H9 (cell line): ENCODE measurements at regions not wholly inside any gene's neighbourhood (a gene's known extent, or its start where the extent isn't known, plus 50 kb on each side); places are given as distances from the start of the nearest gene placed in this dataset.

Experiments used
- DNase-seq: peaks from one replicate; pipeline ENCODE4 v3.0.0-alpha.2; 2017
- H2AFZ ChIP-seq: one replicate; pipeline ENCODE4 v1.6.1; 2013; ENCODE audit warnings: mild to moderate bottlenecking, low read length, control low read depth, moderate library complexity
- H2AK5ac ChIP-seq: 2 replicates; pipeline ENCODE4 v1.6.1; 2013; ENCODE audit warnings: low read length, control low read depth, mixed read lengths; ENCODE audit not compliant: insufficient read length
- H2BK120ac ChIP-seq: one replicate; pipeline ENCODE4 v1.6.1; 2013; ENCODE audit warnings: low read depth, mild to moderate bottlenecking, low read length, control low read depth, inconsistent platforms; ENCODE audit not compliant: poor library complexity, severe bottlenecking
- H2BK12ac ChIP-seq: 2 replicates; pipeline ENCODE4 v1.6.1; 2013; ENCODE audit warnings: low read length, control low read depth, mixed read lengths, low read depth; ENCODE audit not compliant: insufficient read length
- H2BK15ac ChIP-seq: 2 replicates; pipeline ENCODE4 v1.6.1; 2013; ENCODE audit warnings: low read depth, low read length, control low read depth
- H2BK20ac ChIP-seq: one replicate; pipeline ENCODE4 v1.6.1; 2013; ENCODE audit warnings: low read depth, mild to moderate bottlenecking, low read length, control low read depth, inconsistent platforms; ENCODE audit not compliant: poor library complexity, severe bottlenecking
- H2BK5ac ChIP-seq: 2 replicates; pipeline ENCODE4 v1.6.1; 2013; ENCODE audit warnings: low read length, control low read depth, mixed read lengths; ENCODE audit not compliant: insufficient read length
- H3K14ac ChIP-seq: 2 replicates; pipeline ENCODE4 v1.6.1; 2013; ENCODE audit warnings: low read length, control low read depth; ENCODE audit not compliant: insufficient read depth
- H3K18ac ChIP-seq: 2 replicates; pipeline ENCODE4 v1.6.1; 2013; ENCODE audit warnings: low read depth, mild to moderate bottlenecking, mixed read lengths, low read length, control low read depth; ENCODE audit not compliant: insufficient read length
- H3K23ac ChIP-seq: 2 replicates; pipeline ENCODE4 v1.6.1; 2013; ENCODE audit warnings: low read length, control low read depth, mixed read lengths, low read depth; ENCODE audit not compliant: insufficient read length
- H3K23me2 ChIP-seq: 2 replicates; pipeline ENCODE4 v1.6.1; 2013; ENCODE audit warnings: low read depth, mild to moderate bottlenecking, mixed read lengths, low read length, control low read depth; ENCODE audit not compliant: insufficient read length, poor library complexity, severe bottlenecking
- H3K27ac ChIP-seq: 2 replicates; pipeline ENCODE4 v1.5.1; 2013; ENCODE audit warnings: low read length, control low read depth, mixed read lengths, low read depth; ENCODE audit not compliant: insufficient read length
- H3K27me3 ChIP-seq: 2 replicates; pipeline ENCODE4 v1.6.1; 2013; ENCODE audit warnings: low read length, control low read depth, inconsistent platforms; ENCODE audit not compliant: insufficient read depth
- H3K4ac ChIP-seq: 2 replicates; pipeline ENCODE4 v1.6.1; 2013; ENCODE audit warnings: low read depth, mild to moderate bottlenecking, control low read depth, inconsistent platforms, low read length, moderate library complexity
- H3K4me1 ChIP-seq: 2 replicates; pipeline ENCODE4 v1.6.1; 2013; ENCODE audit warnings: low read length, control low read depth, inconsistent platforms; ENCODE audit not compliant: insufficient read depth
- H3K4me2 ChIP-seq: 2 replicates; pipeline ENCODE4 v1.6.1; 2013; ENCODE audit warnings: low read length, control low read depth, mixed read lengths; ENCODE audit not compliant: insufficient read length, insufficient read depth
- H3K56ac ChIP-seq: 2 replicates; pipeline ENCODE4 v1.6.1; 2013; ENCODE audit warnings: low read depth, mild to moderate bottlenecking, mixed read lengths, low read length, control low read depth; ENCODE audit not compliant: insufficient read length
- H3K79me1 ChIP-seq: 2 replicates; pipeline ENCODE4 v1.6.1; 2013; ENCODE audit warnings: low read depth, mild to moderate bottlenecking, moderate library complexity, low read length, control low read depth, inconsistent platforms; ENCODE audit not compliant: insufficient read depth, poor library complexity, severe bottlenecking
- H3K79me2 ChIP-seq: 2 replicates; pipeline ENCODE4 v1.6.1; 2013; ENCODE audit warnings: low read length, control low read depth, inconsistent platforms; ENCODE audit not compliant: insufficient read depth
- H3K9ac ChIP-seq: 2 replicates; pipeline ENCODE4 v1.6.1; 2013; ENCODE audit warnings: low read length, control low read depth, mixed read lengths; ENCODE audit not compliant: insufficient read length; ENCODE audit errors: extremely low read depth
- H3K9me3 ChIP-seq: one replicate; pipeline ENCODE4 v1.6.1; 2013; ENCODE audit warnings: low read depth, low read length, inconsistent platforms; ENCODE audit not compliant: control insufficient read depth
- H3T11ph ChIP-seq: one replicate; pipeline ENCODE4 v1.6.1; 2013; ENCODE audit warnings: mild to moderate bottlenecking, low read length, control low read depth, inconsistent platforms
- H4K20me1 ChIP-seq: one replicate; pipeline ENCODE4 v1.6.1; 2013; ENCODE audit not compliant: control insufficient read depth, insufficient read length, insufficient read depth
- H4K5ac ChIP-seq: 2 replicates; pipeline ENCODE4 v1.6.1; 2013; ENCODE audit warnings: low read depth, mild to moderate bottlenecking, mixed read lengths, low read length, control low read depth; ENCODE audit not compliant: insufficient read length
- H4K8ac ChIP-seq: replicated peaks from 2 replicates; pipeline ENCODE4 v1.6.1; 2013; ENCODE audit warnings: low read length, control low read depth, mixed read lengths, low read depth; ENCODE audit not compliant: insufficient read length
- H4K91ac ChIP-seq: 2 replicates; pipeline ENCODE4 v1.6.1; 2013; ENCODE audit warnings: low read depth, mild to moderate bottlenecking, moderate library complexity, mixed read lengths, low read length, control low read depth; ENCODE audit not compliant: insufficient read length
- H3K27ac Mint-ChIP-seq, 3 experiments: 2 replicates in 2 of 3; 3 replicates in 1 of 3; pipeline ENCODE4 v1.8.0; 2020 to 2021; ENCODE audit warnings: mixed read lengths in 3 of 3, mild to moderate bottlenecking in 1 of 3, moderate library complexity in 1 of 3
- H3K27me3 Mint-ChIP-seq: 2 replicates; pipeline ENCODE4 v1.8.0; 2021; ENCODE audit warnings: low read depth, mild to moderate bottlenecking, moderate library complexity, mixed read lengths
- H3K36me3 Mint-ChIP-seq, 3 experiments: 2 replicates in 2 of 3; 3 replicates in 1 of 3; pipeline ENCODE4 v1.8.0; 2020 to 2021; ENCODE audit warnings: low read depth in 3 of 3, mixed read lengths in 3 of 3; ENCODE audit not compliant: insufficient read depth in 1 of 3
- H3K4me1 Mint-ChIP-seq, 2 experiments: 2 replicates each; pipeline ENCODE4 v1.8.0; 2020; ENCODE audit warnings: mixed read lengths in 2 of 2
- H3K4me3 Mint-ChIP-seq, 2 experiments: 2 replicates in 1 of 2; 3 replicates in 1 of 2; pipeline ENCODE4 v1.8.0; 2020 to 2021; ENCODE audit warnings: mild to moderate bottlenecking in 2 of 2, mixed read lengths in 2 of 2, moderate library complexity in 1 of 2
- H3K9me3 Mint-ChIP-seq, 2 experiments: 2 replicates in 1 of 2; 3 replicates in 1 of 2; pipeline ENCODE4 v1.8.0; 2020; ENCODE audit warnings: mild to moderate bottlenecking in 2 of 2, mixed read lengths in 2 of 2, moderate library complexity in 1 of 2
- WGBS: extraction: QIAGEN DNeasy Blood & Tissue Kit; methylation state at CpG from one replicate; pipeline ENCODE4 v1.1.7; 2013; ENCODE audit warnings: missing lambda C conversion rate, low lambda C conversion rate, mixed read lengths; ENCODE audit not compliant: insufficient read length; ENCODE audit errors: extremely low coverage; 5-methylcytosine and 5-hydroxymethylcytosine counted together
- TF ChIP-seq, protein P1 (sequence below): fragments of 200-600 bp; sonication (generic); conservative IDR thresholded peaks from 3 replicates; pipeline ENCODE4 v1.8.0; 2021; ENCODE audit warnings: antibody characterized with exemption, mild to moderate bottlenecking

DNA sequence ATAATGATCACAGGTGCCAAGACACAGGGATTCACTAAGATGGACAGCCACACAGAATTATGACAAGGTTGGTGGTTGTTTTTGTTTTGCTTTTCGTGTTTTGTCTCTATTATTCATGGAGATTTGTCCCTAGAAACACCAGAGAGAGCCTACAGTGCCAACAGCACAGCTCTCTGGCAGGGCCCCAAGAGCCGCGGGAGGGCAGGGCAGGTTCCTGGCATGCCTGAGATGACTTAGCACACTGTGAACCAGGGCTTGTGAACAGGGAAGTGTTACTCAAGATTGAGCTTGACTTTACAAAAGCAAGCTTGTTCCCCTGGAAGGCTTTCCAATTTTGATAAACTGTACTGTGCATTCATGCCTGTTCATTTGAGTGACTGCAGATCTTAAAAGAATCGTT lies 437.4 kb upstream of the SALL3 start:
- Histone ChIP-seq H4K20me1 (no peaks in the 10 kb centered on the region), H4K8ac (no peak overlapping the region), H3K27me3 (no peaks in the 10 kb centered on the region), H2BK12ac (no peak overlapping the region), H2BK5ac (no peak overlapping the region), H3K9me3 (no peaks in the 10 kb centered on the region), H2BK20ac (no peak overlapping the region), H3T11ph (no peak overlapping the region), H3K23me2 (no peaks in the 10 kb centered on the region), H3K4me2 (no peak overlapping the region), H2AK5ac (no peak overlapping the region), H3K14ac (no peak overlapping the region), H3K4ac (no peak overlapping the region), H3K27ac (no peak overlapping the region), H3K56ac (no peak overlapping the region), H3K23ac (no peak overlapping the region), H2BK15ac (no peak overlapping the region), H3K79me2 (no peaks in the 10 kb centered on the region), H3K4me1 (no peaks in the 10 kb centered on the region), H3K79me1 (no peaks in the 10 kb centered on the region), H4K91ac (no peak overlapping the region), H2AFZ (no peak overlapping the region), H4K5ac (no peak overlapping the region), H2BK120ac (no peak overlapping the region), H3K18ac (no peak overlapping the region), H3K9ac (no peak overlapping the region)
- peaks cover 0 to 14% of the 10 kb centered on the region in 2 experiments; a peak in 3 of 4 replicates for H3K4me1 Mint-ChIP-seq
- no peak overlapping the region for H3K27ac Mint-ChIP-seq
- no peak overlapping the region for H3K4me3 Mint-ChIP-seq
- TF ChIP-seq, protein P1, sequence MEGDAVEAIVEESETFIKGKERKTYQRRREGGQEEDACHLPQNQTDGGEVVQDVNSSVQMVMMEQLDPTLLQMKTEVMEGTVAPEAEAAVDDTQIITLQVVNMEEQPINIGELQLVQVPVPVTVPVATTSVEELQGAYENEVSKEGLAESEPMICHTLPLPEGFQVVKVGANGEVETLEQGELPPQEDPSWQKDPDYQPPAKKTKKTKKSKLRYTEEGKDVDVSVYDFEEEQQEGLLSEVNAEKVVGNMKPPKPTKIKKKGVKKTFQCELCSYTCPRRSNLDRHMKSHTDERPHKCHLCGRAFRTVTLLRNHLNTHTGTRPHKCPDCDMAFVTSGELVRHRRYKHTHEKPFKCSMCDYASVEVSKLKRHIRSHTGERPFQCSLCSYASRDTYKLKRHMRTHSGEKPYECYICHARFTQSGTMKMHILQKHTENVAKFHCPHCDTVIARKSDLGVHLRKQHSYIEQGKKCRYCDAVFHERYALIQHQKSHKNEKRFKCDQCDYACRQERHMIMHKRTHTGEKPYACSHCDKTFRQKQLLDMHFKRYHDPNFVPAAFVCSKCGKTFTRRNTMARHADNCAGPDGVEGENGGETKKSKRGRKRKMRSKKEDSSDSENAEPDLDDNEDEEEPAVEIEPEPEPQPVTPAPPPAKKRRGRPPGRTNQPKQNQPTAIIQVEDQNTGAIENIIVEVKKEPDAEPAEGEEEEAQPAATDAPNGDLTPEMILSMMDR: no peak
- H3K27me3 Mint-ChIP-seq: no peaks in the 10 kb centered on the region; the same call in 1 of the 2 replicates
- peaks cover 4 to 5% of the 10 kb centered on the region in 2 experiments for H3K9me3 Mint-ChIP-seq
- WGBS: no CpG with 5 or more reads among the region's 4 CpGs
- peaks cover 0 to 4% (median 3%) of the 10 kb centered on the region in 3 experiments; a peak in 2 of 7 replicates for H3K36me3 Mint-ChIP-seq
- no peak for DNase-seq
